Left lung (tissue), 4 donors: ENCODE measurements at regions not wholly inside any gene's neighbourhood (a gene's known extent, or its start where the extent isn't known, plus 50 kb on each side); places are given as distances from the start of the nearest gene placed in this dataset.
A peak's percentile ranks its signal among the peaks of the same experiment; 100 is the strongest.

ENCODE experiments used
- ATAC-seq: fragments of 200-7000 bp; cut with Tn5 transposase; one replicate; pipeline ENCODE4 v1.9.1; 2020; ENCODE audit warnings: moderate library complexity
- DNase-seq, 4 donors: peaks; one replicate each; pipeline ENCODE4 v3.0.0-alpha.2; 2013 to 2020
- H3K27ac ChIP-seq, 2 donors: fragments of 200-600 bp; sonication (generic) in 1 of 2; one replicate each; pipeline versions ENCODE4 v1.5.0 to v1.8.0; 2020 to 2021
- H3K27me3 ChIP-seq, 2 donors: fragments of 200-600 bp; sonication (generic) in 1 of 2; one replicate each; pipeline versions ENCODE4 v1.5.0 to v1.8.0; 2020 to 2021
- H3K36me3 ChIP-seq, 2 donors: fragments of 200-600 bp; sonication (generic) in 1 of 2; one replicate each; pipeline versions ENCODE4 v1.5.0 to v1.8.0; 2020 to 2021
- H3K4me1 ChIP-seq, 2 donors: fragments of 200-600 bp; one replicate each; pipeline ENCODE4 v1.8.0; 2021
- H3K4me3 ChIP-seq, 2 donors: fragments of 200-600 bp; sonication (generic) in 1 of 2; one replicate each; pipeline versions ENCODE4 v1.5.0 to v1.8.0; 2020 to 2021; ENCODE audit warnings: mild to moderate bottlenecking in 1 of 2
- H3K9me3 ChIP-seq, 2 donors: fragments of 200-600 bp; sonication (generic) in 1 of 2; one replicate each; pipeline versions ENCODE4 v1.5.0 to v1.8.0; 2020 to 2021
- intact Hi-C, 2 donors: fragments of 100-400 bp; cut with DNase I; formaldehyde crosslinking; loops; one replicate each; pipeline versions ENCODE4 v1.11.2 to v1.14.2; 2022
- TF ChIP-seq, protein P1 (sequence below), 2 donors: fragments of 200-600 bp; sonication (generic) in 1 of 2; IDR thresholded peaks; one replicate each; pipeline versions ENCODE4 v1.5.0 to v1.8.0; 2021; ENCODE audit warnings: antibody characterized with exemption in 2 of 2
- donor health status: DM: no; HTN: yes; CAD: no.
- donor health status: DM: no; HTN: no; CAD: no.

DNA sequence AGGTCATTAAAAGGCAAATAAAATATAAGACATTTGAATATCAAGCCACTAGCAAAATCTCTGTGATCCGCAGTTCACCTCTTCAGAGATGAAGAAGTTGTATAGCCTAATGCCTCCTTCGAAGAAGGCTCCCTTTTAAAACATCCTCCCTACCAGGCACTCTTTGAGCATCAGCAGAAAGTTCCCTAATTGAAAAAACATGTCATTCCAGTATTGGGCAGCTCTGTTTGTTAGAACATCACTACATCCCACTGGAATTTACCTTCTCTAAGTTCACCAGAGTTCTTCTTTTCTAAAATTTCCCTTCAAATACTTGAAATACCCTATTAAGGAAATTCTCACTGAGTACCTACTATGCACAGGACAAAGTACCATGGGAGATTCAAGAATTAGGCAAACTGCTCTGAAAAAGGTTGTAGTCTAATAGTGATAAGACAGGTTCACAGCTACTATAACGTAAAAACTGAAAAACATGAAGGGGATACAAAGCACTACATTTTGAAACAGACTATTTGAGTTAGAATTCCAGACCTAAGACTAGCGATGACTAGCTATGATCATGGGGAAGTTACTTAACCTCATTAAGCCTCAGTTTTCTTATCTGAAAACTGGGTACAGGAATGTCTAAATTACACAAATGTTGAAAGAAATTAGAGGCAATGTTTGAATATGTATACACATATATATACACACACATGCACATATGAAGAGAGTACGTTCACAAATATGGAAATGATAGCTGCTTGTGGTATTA, 128.7 kb downstream of the ELAPOR2 start:
- H3K27me3 ChIP-seq: no peaks in the 10 kb centered on the region
- intact Hi-C loops: no loop called here
- H3K9me3 ChIP-seq: no peaks in the 10 kb centered on the region
- ATAC-seq: no peak
- no peak for DNase-seq
- no peak overlapping the region for H3K4me3 ChIP-seq
- no peaks in the 10 kb centered on the region for H3K36me3 ChIP-seq
- H3K4me1 ChIP-seq: peaks cover 5 to 10% of the 10 kb centered on the region in 2 donors
- TF ChIP-seq, protein P1, sequence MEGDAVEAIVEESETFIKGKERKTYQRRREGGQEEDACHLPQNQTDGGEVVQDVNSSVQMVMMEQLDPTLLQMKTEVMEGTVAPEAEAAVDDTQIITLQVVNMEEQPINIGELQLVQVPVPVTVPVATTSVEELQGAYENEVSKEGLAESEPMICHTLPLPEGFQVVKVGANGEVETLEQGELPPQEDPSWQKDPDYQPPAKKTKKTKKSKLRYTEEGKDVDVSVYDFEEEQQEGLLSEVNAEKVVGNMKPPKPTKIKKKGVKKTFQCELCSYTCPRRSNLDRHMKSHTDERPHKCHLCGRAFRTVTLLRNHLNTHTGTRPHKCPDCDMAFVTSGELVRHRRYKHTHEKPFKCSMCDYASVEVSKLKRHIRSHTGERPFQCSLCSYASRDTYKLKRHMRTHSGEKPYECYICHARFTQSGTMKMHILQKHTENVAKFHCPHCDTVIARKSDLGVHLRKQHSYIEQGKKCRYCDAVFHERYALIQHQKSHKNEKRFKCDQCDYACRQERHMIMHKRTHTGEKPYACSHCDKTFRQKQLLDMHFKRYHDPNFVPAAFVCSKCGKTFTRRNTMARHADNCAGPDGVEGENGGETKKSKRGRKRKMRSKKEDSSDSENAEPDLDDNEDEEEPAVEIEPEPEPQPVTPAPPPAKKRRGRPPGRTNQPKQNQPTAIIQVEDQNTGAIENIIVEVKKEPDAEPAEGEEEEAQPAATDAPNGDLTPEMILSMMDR (IDR thresholded peaks at IDR 0.05): no peak
- no peak overlapping the region for H3K27ac ChIP-seq

DNA sequence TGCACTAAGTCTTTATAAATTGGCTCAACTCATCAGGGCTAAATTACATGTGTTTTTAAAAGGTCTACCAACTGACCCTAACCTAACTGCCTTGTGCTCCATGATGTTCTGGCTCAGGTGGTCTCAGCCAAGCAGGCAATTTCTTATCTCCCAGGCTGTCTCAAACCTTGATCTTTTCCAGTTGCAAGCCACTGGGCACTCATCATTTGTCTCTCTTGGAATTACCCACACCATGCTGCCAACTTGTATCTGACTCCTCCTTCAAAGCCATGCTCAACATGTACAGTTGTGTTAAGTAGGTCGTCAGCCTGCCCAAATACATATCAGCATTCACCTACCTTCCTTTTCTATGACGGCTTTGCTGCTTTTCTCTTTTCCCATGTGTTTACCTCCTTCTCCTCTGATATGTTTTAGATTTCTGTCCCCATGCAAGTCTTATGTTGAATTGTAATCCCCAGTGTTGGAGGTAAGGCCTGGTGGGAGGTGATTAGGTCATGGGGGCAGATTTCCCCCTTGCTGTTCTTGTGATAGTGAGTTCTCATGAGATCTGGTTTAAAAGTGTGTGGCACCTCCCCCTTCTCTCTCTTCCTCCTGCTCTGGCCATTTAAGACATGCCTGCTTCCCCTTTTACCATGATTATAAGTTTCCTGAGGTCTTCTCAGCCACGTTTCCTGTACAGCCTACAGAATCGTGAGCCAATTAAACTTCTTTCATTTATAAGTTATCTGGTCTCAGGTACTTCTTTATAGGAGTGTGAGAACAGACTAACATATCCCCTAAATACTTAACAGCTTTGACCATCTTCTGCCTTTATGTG, 130.0 kb downstream of the ELAPOR2 start:
- DNase-seq (no peak), ATAC-seq (no peak)
- no peak overlapping the region for H3K27ac ChIP-seq
- H3K36me3 ChIP-seq: no peaks in the 10 kb centered on the region
- H3K9me3 ChIP-seq: no peaks in the 10 kb centered on the region
- H3K4me1 ChIP-seq: peaks cover 5 to 10% of the 10 kb centered on the region in 2 donors
- intact Hi-C loops: loop anchor here in 1 of 2 donors (5.0 kb wide), 1 partner anchor 223 kb away; the partner anchor contains the start of gene DMTF1
- no peaks in the 10 kb centered on the region for H3K27me3 ChIP-seq
- TF ChIP-seq, protein P1 (IDR thresholded peaks at IDR 0.05): no peak
- no peak overlapping the region for H3K4me3 ChIP-seq

DNA sequence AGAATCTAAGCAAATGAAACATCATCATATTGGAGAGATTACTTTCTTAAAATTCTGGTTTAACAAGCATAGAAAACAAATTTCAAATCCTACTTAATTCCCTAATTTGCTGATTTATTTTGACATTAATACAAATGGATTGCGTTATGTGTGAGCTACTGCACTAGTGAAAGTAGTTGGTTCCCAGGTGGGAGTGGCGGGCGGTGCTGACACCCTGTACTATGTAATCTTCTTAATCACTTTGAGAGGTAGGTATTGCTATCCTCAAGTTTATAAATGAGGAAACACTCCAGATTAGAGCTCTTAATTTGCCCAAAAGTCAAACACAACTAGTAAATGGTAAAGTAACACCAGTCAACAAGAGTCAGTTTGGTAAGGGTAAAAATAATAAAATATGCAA, 131.1 kb downstream of the ELAPOR2 start:
- TF ChIP-seq, protein P1 (IDR thresholded peaks at IDR 0.05): no peak
- ATAC-seq (peak; percentile 64), DNase-seq (peak in 2 of 4 donors; percentile 36 to 71)
- intact Hi-C loops: loop anchor here in 1 of 2 donors (5.0 kb wide), 1 partner anchor 224 kb away; the partner anchor contains the start of gene DMTF1
- no peak overlapping the region for H3K27ac ChIP-seq
- H3K9me3 ChIP-seq: no peaks in the 10 kb centered on the region
- no peaks in the 10 kb centered on the region for H3K27me3 ChIP-seq
- H3K4me3 ChIP-seq: no peak overlapping the region
- peaks cover 5 to 10% of the 10 kb centered on the region in 2 donors for H3K4me1 ChIP-seq
- no peaks in the 10 kb centered on the region for H3K36me3 ChIP-seq

DNA sequence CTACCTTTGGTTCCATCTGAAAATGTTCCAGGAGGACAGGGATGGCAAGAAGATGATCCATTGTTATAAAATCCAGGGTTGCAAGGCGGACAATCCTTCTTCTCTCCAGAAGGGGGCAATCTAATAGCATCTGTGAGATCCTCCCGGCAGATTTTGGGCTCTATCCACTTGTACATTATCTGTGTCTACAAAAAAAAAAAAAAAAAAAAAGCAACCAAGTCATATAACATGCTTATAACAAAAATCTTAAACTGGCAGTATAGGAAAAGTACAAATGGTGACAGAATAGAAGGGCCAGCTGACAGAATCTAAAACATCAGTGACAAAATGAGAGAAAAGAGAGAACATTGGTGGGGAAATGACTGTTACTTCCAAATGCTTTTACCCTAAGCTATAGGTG, 132.7 kb downstream of the ELAPOR2 start:
- Histone ChIP-seq H3K27ac (no peak overlapping the region), H3K9me3 (no peaks in the 10 kb centered on the region), H3K4me1 (peaks cover 2% of the 10 kb centered on the region in 2 donors), H3K27me3 (no peaks in the 10 kb centered on the region), H3K4me3 (no peak overlapping the region), H3K36me3 (no peaks in the 10 kb centered on the region)
- intact Hi-C loops: loop anchor here in 1 of 2 donors (5.0 kb wide), 1 partner anchor 226 kb away; the partner anchor contains the start of gene DMTF1
- DNase-seq (peak in 1 of 4 donors; percentile 39), ATAC-seq (peak; percentile 75)
- TF ChIP-seq, protein P1 (IDR thresholded peaks at IDR 0.05): peak; percentile 59 to 65

DNA sequence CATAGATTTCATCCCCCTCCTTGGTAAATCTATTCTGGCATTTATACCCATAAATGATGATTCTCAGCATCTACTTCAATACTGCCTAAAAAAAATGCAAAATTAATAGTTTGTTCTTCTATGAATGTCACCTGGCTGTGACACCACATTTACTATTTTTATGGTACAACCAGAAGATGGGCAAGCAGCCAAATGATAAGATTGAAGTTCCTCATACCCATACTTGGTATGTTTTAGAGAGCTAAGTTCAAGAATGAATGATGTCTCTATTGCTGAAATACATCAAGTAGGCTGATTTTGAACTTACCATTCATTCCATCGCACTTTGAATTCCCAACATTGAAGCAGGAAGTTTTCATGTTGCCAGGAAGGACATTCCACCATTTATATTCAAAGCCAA, 134.2 kb downstream of the ELAPOR2 start:
- no peak overlapping the region for H3K4me3 ChIP-seq

More for the DNA sequence above, 134.2 kb downstream of the ELAPOR2 start:
- DNase-seq (no peak), ATAC-seq (no peak)
- intact Hi-C loops: loop anchor here in 1 of 2 donors (5.0 kb wide), 1 partner anchor 227 kb away; the partner anchor contains the start of gene DMTF1
- TF ChIP-seq, protein P1 (IDR thresholded peaks at IDR 0.05): no peak
- Histone ChIP-seq H3K9me3 (no peaks in the 10 kb centered on the region), H3K4me1 (no peaks in the 10 kb centered on the region), H3K36me3 (no peaks in the 10 kb centered on the region), H3K27ac (no peak overlapping the region), H3K27me3 (no peaks in the 10 kb centered on the region)
